HG02610 (cell line): ENCODE measurements at regions not wholly inside any gene's neighbourhood (a gene's known extent, or its start where the extent isn't known, plus 50 kb on each side); places are given as distances from the start of the nearest gene placed in this dataset.

Source experiments
- ATAC-seq: cut with Tn5 transposase; IDR thresholded peaks from one replicate; pipeline ENCODE4 v1.9.1; 2021; ENCODE audit warnings: mild to moderate bottlenecking, moderate library complexity; ENCODE audit not compliant: unreplicated experiment

- ATAC-seq = no peak
Measured at GRCh38 chr6:164188861-164189260, 774.3 kb downstream of the QKI start.

GRCh38 chr6:164185471-164185871, 771.0 kb downstream of the QKI start:
- ATAC-seq = no peak

- ATAC-seq = no peak
Measured at GRCh38 chr6:164184410-164184809, 769.9 kb downstream of the QKI start.

GRCh38 chr6:164183556-164184123, 769.1 kb downstream of the QKI start:
- ATAC-seq = no peak

GRCh38 chr6:164178679-164179332, 764.3 kb downstream of the QKI start:
- ATAC-seq = no peak

GRCh38 chr6:164169355-164169754, 754.8 kb downstream of the QKI start:
- ATAC-seq = no peak

- no peak for ATAC-seq
Measured at GRCh38 chr6:164168595-164168994, 754.1 kb downstream of the QKI start.

- no peak for ATAC-seq
Measured at GRCh38 chr6:164167873-164168405, 753.4 kb downstream of the QKI start.

GRCh38 chr6:164166996-164167395, 752.5 kb downstream of the QKI start:
- ATAC-seq = no peak

GRCh38 chr6:164166515-164166914, 752.0 kb downstream of the QKI start:
- ATAC-seq = no peak

GRCh38 chr6:164164876-164165275, 750.4 kb downstream of the QKI start:
- ATAC-seq = no peak

- no peak for ATAC-seq
Measured at GRCh38 chr6:164163239-164163638, 748.7 kb downstream of the QKI start.

GRCh38 chr6:164159061-164159460, 744.5 kb downstream of the QKI start:
- ATAC-seq = no peak

GRCh38 chr6:164154588-164154987, 740.1 kb downstream of the QKI start:
- ATAC-seq = no peak

- no peak for ATAC-seq
Measured at GRCh38 chr6:164152611-164153010, 738.1 kb downstream of the QKI start.

GRCh38 chr6:164151161-164152120, 736.9 kb downstream of the QKI start:
- ATAC-seq = no peak

- ATAC-seq = no peak
Measured at GRCh38 chr6:164150232-164150631, 735.7 kb downstream of the QKI start.

GRCh38 chr6:164148788-164149187, 734.3 kb downstream of the QKI start:
- no peak for ATAC-seq

GRCh38 chr6:164144316-164144715, 729.8 kb downstream of the QKI start:
- no peak for ATAC-seq

GRCh38 chr6:164142322-164142721, 727.8 kb downstream of the QKI start:
- ATAC-seq = no peak

GRCh38 chr6:164135511-164136132, 721.1 kb downstream of the QKI start:
- ATAC-seq = no peak
